ENCODE measurements at regions not wholly inside any gene's neighbourhood (a gene's known extent, or its start where the extent isn't known, plus 50 kb on each side); places are given as distances from the start of the nearest gene placed in this dataset.

DNA sequence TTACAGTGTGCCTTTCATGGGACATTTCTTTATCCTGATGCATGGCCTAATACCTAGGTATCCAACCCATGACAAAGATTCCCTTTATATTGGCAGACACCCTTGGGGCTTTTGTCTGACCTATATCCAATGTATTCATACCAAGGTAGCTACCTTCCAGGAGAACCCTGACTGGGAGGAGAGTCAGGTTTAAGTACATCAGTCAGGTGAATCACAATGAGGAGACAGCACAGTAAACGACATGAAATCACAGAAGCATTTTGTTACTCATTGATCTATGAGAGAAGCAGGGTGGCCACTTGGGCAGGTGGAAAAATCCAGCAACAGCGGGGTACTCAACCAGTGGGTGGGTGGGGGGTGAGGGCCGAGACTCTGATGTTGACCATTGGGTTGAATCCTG lies 527.4 kb upstream of the ATXN8OS start:
- Histone ChIP-seq H3K4me1 (ENCODE audit: low read length) (no peaks in the 10 kb centered on the region), H3K4me3 (ENCODE audit: low read length) (no peak overlapping the region), H3K9ac (ENCODE audit: low read length) (no peak overlapping the region), H4K20me1 (ENCODE audit: insufficient read depth, low read length) (no peaks in the 10 kb centered on the region), H3K36me3 (replicated peaks; ENCODE audit: low read depth, low read length) (no peaks in the 10 kb centered on the region), H3K27ac (ENCODE audit: low read length) (no peak overlapping the region), H3K4me2 (ENCODE audit: low read length) (no peak overlapping the region), H2AFZ (ENCODE audit: low read depth, low read length) (no peak overlapping the region), H3K79me2 (ENCODE audit: low read length) (no peaks in the 10 kb centered on the region), H3K9me3 (ENCODE audit: insufficient read depth, low read length) (no peaks in the 10 kb centered on the region), H3K27me3 (ENCODE audit: low read depth, low read length) (no peaks in the 10 kb centered on the region)
- no peak for TF ChIP-seq EZH2phosphoT487 (IDR thresholded peaks at IDR 0.05; ENCODE audit: low read depth)
- TF ChIP-seq CTCF (IDR thresholded peaks at IDR 0.05; ENCODE audit: low read depth, low read length) = no peak

DNA sequence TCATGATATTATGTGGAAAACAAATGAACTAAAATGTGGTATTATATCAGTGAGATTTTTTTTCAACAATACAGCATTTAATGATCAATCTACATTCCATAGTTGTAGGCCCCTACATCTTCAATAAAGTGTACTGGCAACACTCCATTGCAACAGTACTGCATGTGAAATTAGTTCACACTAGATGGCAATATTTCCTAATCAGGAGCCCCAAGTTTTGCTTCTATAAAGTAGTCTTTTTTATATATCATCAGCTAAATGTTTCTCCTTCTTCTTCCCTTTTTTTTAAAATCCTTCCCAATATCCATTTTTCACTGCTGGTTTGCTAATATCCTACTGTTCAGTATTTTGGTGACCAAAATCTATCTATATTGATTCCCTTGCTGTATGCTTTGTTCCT lies 528.3 kb upstream of the ATXN8OS start:
- Histone ChIP-seq H3K4me3 (ENCODE audit: low read length) (no peak overlapping the region), H3K27ac (ENCODE audit: low read length) (no peak overlapping the region), H2AFZ (ENCODE audit: low read depth, low read length) (no peak overlapping the region), H3K4me2 (ENCODE audit: low read length) (no peak overlapping the region), H3K79me2 (ENCODE audit: low read length) (no peaks in the 10 kb centered on the region), H3K9me3 (ENCODE audit: insufficient read depth, low read length) (no peaks in the 10 kb centered on the region), H3K9ac (ENCODE audit: low read length) (no peak overlapping the region), H3K36me3 (replicated peaks; ENCODE audit: low read depth, low read length) (no peaks in the 10 kb centered on the region), H3K4me1 (ENCODE audit: low read length) (no peaks in the 10 kb centered on the region), H4K20me1 (ENCODE audit: insufficient read depth, low read length) (no peaks in the 10 kb centered on the region), H3K27me3 (ENCODE audit: low read depth, low read length) (no peaks in the 10 kb centered on the region)
- TF ChIP-seq CTCF (IDR thresholded peaks at IDR 0.05; ENCODE audit: low read depth, low read length) (peak; percentile 82), EZH2phosphoT487 (IDR thresholded peaks at IDR 0.05; ENCODE audit: low read depth) (no peak)

GRCh38 chr13:69571606-69572323 lies 535.9 kb upstream of the ATXN8OS start:
- Histone ChIP-seq H4K20me1 (ENCODE audit: insufficient read depth, low read length) (no peaks in the 10 kb centered on the region), H3K9me3 (ENCODE audit: insufficient read depth, low read length) (no peaks in the 10 kb centered on the region), H3K27me3 (ENCODE audit: low read depth, low read length) (no peaks in the 10 kb centered on the region), H3K27ac (ENCODE audit: low read length) (no peak overlapping the region), H3K4me2 (ENCODE audit: low read length) (no peak overlapping the region), H3K9ac (ENCODE audit: low read length) (no peak overlapping the region), H3K79me2 (ENCODE audit: low read length) (no peaks in the 10 kb centered on the region), H2AFZ (ENCODE audit: low read depth, low read length) (no peak overlapping the region), H3K4me3 (ENCODE audit: low read length) (no peak overlapping the region), H3K36me3 (replicated peaks; ENCODE audit: low read depth, low read length) (no peaks in the 10 kb centered on the region), H3K4me1 (ENCODE audit: low read length) (no peaks in the 10 kb centered on the region)
- TF ChIP-seq EZH2phosphoT487 (IDR thresholded peaks at IDR 0.05; ENCODE audit: low read depth) (no peak), CTCF (IDR thresholded peaks at IDR 0.05; ENCODE audit: low read depth, low read length) (no peak)

- H3K36me3 ChIP-seq (replicated peaks; ENCODE audit: low read depth, low read length) = no peaks in the 10 kb centered on the region
- H3K9me3 ChIP-seq (ENCODE audit: insufficient read depth, low read length) = no peaks in the 10 kb centered on the region
- H3K4me2 ChIP-seq (ENCODE audit: low read length) = no peak overlapping the region
- no peak overlapping the region for H3K9ac ChIP-seq (ENCODE audit: low read length)
- no peaks in the 10 kb centered on the region for H4K20me1 ChIP-seq (ENCODE audit: insufficient read depth, low read length)
- H3K4me1 ChIP-seq (ENCODE audit: low read length) = peaks cover 5% of the 10 kb centered on the region
- TF ChIP-seq EZH2phosphoT487 (IDR thresholded peaks at IDR 0.05; ENCODE audit: low read depth) (no peak), CTCF (IDR thresholded peaks at IDR 0.05; ENCODE audit: low read depth, low read length) (no peak)
- no peak overlapping the region for H2AFZ ChIP-seq (ENCODE audit: low read depth, low read length)
- H3K27ac ChIP-seq (ENCODE audit: low read length) = no peak overlapping the region
- H3K4me3 ChIP-seq (ENCODE audit: low read length) = no peak overlapping the region
- no peaks in the 10 kb centered on the region for H3K27me3 ChIP-seq (ENCODE audit: low read depth, low read length)
- no peaks in the 10 kb centered on the region for H3K79me2 ChIP-seq (ENCODE audit: low read length)
These were observed 540.1 kb upstream of the ATXN8OS start for GRCh38 chr13:69567514-69567913.
